HK-2 (cell line): ENCODE measurements at regions not wholly inside any gene's neighbourhood (a gene's known extent, or its start where the extent isn't known, plus 50 kb on each side); places are given as distances from the start of the nearest gene placed in this dataset.

Experiments
- DNase-seq: peaks from one replicate; pipeline ENCODE4 v3.0.0-alpha.2; 2018; ENCODE audit not compliant: unreplicated experiment

- DNase-seq = no peak
Observed at GRCh38 chr13:70895599-70895998, 787.3 kb upstream of the KLHL1 start.

DNA sequence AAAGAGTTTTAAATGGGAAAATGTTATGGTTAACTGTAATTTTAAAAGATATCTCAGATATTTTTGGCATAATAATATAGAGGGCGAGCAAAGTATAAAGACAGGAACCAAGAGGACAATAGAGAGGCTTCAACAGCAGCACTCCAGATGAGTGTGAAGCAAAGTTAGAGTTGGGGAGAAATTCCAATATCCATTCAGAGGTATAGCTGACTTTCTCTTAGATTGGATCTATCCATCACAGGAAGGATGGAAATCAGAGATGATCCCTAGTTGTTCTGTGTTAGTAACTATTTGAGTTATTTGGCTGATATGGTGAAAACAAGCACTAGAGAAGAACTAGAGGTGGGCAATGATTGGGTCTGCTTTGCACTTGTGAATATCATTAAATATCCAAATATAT lies 786.0 kb upstream of the KLHL1 start:
- no peak for DNase-seq

DNA sequence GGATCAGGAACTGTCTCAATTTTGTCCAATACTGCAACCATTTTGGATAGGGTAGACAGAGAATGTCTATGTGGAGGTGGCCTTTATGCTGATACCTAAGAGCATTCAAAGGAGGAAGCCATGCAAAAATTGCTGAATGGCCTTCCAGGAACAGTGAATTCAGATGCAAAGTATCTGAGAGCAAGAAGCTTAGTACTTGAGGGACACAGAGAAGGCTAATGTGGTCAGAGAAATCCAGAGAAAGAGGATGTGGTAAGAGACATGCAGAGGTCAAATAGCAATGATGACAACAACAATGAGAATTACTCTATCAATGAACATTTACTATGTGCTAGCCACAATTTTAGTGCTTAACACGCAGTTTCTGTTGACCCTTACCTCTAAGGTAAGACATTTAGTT lies 785.6 kb upstream of the KLHL1 start:
- DNase-seq = no peak

DNA sequence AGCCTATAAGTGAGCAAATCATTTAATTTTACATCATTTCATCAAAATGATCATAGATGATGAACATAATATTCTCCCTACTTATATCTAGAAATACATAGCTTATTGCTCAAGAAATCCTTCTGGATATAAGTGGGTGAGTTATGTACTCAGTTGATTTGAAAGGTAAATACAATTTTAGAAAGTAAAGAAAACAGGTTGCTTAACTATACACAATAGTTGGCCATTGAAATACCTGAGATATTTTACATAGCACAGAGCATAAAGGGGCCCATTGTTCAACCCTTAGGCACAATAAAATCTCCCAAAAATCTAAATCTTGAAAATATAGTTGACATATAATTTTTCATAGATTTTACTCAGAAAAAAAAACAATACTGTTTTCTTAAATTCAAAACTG lies 782.0 kb upstream of the KLHL1 start:
- DNase-seq = no peak

DNA sequence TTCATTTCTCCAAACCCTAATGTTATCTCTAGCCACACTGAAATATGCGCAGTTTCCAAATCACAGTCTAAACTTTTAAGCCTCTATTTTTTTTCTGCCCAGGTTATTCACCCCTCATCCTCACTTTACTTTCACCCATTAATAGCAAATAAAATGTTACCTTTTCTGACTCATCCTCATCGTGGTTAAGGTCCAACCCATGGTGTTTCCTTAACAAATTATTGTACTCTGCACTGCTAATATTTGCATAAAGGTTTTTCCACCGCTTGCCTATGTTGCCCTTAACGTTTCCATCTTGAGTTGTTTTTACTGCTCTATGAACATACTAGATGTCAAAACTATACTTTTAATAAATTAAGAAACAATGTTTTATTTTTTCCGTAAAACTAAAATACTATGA lies 780.9 kb upstream of the KLHL1 start:
- no peak for DNase-seq

GRCh38 chr13:70884196-70884595 lies 775.9 kb upstream of the KLHL1 start:
- no peak for DNase-seq

GRCh38 chr13:70874636-70875035 lies 766.4 kb upstream of the KLHL1 start:
- DNase-seq = no peak

GRCh38 chr13:70864731-70865130 lies 756.5 kb upstream of the KLHL1 start:
- no peak for DNase-seq

- DNase-seq = no peak
Observed at GRCh38 chr13:70856711-70857110, 748.5 kb upstream of the KLHL1 start.

DNA sequence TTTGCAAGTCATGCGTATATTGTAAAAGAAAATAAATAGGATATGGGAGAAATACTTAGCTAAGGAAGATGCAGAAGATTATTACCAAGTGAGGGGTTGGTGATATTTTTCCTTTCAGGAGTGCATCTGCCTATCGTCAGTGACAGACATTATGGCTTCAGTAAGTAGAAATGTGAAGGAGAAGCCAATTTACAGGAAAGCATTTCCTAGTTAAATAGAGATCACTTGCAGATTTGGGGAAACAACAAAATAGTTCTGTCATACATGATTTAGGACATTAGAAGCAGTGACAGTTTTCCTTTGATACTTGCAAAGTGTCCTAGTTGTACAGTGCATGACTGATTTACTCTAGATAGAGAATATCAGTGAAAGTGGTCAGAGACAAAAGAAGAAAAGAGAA lies 747.8 kb upstream of the KLHL1 start:
- DNase-seq = no peak

DNA sequence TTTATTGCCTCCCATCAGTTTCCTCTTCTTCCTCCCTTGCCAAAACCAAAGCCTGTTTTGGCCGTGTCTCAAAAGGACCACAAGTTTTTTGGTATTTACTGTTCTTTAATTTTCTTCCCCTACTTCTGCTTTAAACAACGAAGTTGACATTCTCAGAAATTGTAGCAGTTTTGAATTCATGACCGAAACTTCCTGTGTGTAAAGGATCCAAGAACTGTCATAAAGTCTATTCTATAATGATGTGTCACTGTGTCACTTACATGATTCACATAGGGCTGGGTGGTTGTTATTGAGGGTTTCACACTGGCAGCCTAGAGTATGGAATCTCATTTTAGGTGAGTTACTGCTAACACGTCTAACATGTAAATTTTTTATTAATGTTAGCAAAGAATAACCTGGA lies 741.0 kb upstream of the KLHL1 start:
- no peak for DNase-seq

GRCh38 chr13:70844391-70845108 lies 736.3 kb upstream of the KLHL1 start:
- DNase-seq = no peak

GRCh38 chr13:70842062-70842644 lies 733.9 kb upstream of the KLHL1 start:
- DNase-seq = no peak

DNA sequence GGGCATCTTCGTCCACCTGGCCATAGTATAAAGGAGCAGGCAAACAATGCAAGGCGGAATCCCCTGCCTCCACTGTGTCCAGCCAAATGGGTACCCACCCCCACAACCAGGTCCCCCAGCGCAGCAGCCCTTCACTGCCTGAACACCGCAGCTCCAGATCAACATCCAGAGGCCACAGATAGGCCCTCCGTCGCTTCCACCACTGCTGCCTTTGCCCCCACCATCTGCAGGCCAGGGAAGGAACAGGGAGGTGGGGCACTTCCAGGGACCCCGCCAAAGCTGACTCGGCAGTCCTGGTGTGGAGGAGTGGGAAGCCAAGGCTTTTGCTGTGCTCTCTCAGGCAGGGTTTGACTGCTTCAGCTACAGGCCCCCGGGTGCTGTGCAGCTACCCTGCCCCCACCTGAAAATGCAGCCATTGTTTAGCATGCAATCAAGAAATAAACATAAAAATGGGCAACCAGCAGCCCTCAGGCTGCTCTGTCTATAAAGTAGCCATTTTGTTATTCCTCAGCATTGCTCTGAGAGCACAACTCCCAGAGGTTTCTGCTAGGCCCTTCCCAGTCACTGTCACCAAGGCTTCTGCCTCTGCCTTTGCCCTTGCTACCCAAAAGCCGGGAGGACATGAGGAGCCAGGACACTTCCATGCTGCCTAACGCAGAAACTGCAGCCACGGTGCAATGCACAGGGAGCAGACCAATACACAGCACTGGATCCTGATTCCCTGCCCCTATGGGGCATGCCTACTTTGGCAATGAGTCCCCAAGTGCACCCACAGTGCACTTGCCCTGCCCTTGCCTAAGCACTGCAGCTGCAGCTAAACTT lies 733.2 kb upstream of the KLHL1 start:
- DNase-seq = no peak

- DNase-seq = no peak
Observed at GRCh38 chr13:70835371-70835770, 727.1 kb upstream of the KLHL1 start.

GRCh38 chr13:70829748-70830147 lies 721.5 kb upstream of the KLHL1 start:
- DNase-seq = no peak

DNA sequence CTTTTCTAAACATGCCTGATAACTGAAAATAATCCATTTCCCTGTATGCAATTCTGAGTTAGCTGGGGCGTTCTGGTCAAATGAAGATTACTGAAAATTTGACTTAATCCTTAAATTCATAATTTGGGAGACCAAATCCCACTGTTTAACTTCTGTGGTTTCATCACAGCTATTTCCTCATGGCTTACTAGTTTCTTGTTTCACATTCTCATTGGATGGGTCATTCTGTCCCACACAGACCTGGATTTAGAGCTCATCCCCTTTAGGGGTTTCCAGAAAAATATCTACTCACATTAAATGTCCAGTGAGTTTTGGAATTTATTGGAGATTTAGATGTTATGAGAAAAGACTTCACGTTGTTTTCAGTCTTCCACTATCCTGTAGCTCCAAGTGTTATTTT lies 709.3 kb upstream of the KLHL1 start:
- no peak for DNase-seq

- DNase-seq = no peak
Observed at GRCh38 chr13:70816853-70817252, 708.6 kb upstream of the KLHL1 start.

GRCh38 chr13:70814684-70815083 lies 706.4 kb upstream of the KLHL1 start:
- DNase-seq = no peak

DNA sequence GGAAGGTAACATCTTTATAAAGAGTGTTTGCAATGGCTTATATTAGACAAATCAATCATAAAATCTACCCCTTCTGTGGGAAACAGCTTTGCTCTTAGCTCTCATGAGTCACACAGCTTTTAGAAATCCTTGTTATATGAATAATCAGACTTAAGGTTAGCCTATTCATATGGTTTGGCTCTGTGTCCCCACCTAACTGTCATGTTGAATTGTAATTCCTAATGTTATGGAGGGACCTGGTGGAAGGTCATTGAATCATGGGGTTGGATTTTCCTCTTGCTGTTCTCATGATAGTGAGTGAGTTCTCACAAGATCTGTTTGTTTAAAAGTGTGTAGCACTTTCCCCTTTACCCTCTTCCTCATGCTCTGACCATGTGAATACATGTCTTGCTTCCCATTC lies 704.2 kb upstream of the KLHL1 start:
- DNase-seq = no peak

DNA sequence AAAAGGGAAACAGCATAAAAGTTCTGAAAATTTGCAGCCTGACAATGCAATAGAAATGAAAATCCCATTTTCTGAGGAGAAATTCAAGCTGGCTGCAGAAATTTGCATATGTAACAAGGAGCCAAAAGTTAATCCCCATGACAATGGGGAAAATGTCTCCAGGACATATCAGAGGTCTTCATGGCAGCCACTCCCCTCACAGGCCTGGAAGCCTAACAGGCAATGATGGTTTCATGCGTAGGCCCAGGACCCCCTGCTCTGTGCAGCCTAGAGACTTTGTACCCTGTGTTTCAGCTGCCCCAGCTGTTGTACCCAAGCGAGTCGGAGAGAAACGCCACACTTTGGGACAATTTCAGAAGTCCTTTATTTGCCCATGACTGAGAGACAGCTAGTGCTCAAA lies 701.3 kb upstream of the KLHL1 start:
- DNase-seq = no peak

DNA sequence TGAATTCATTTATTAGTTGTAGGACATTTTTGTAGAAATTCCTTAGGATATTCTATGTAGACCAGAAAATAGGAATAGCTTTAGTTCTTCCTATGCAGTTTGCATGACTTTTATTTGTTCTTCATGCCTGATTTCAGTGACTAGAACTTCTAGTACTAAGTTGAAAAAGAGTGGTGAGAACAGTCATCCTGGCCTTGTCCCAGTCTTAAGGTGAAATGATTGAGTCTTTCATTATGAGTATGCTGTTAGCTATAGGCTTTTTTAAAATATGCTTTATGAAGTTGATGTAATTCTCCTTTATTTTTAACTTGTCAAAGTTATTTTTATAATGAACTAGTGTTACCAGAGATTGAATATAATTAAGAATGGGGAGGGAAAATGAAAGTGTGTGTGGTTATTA lies 690.1 kb upstream of the KLHL1 start:
- DNase-seq = no peak

- no peak for DNase-seq
Observed at GRCh38 chr13:70795484-70795883, 687.2 kb upstream of the KLHL1 start.
